Heart right ventricle (tissue), 16 donors: ENCODE measurements at regions not wholly inside any gene's neighbourhood (a gene's known extent, or its start where the extent isn't known, plus 50 kb on each side); places are given as distances from the start of the nearest gene placed in this dataset.

Experiments
- ATAC-seq, 8 donors: fragments of 200-7000 bp; cut with Tn5 transposase; one replicate each; pipeline ENCODE4 v1.9.1; 2020; ENCODE audit warnings: mild to moderate bottlenecking in 8 of 8, moderate library complexity in 8 of 8, moderate number of reproducible peaks in 1 of 8
- DNase-seq, 2 donors: peaks; one replicate each; pipeline ENCODE4 v3.0.0-alpha.2; 2020
- H3K27ac ChIP-seq, 10 donors: fragments of 200-600 bp; sonication (generic) in 2 of 10; one replicate each; pipeline versions ENCODE4 v1.5.0 to v1.8.0; 2020 to 2022; ENCODE audit warnings: mild to moderate bottlenecking in 3 of 10
- H3K27me3 ChIP-seq, 7 donors: fragments of 200-600 bp; one replicate each; pipeline ENCODE4 v1.8.0; 2021 to 2022; ENCODE audit warnings: mild to moderate bottlenecking in 2 of 7
- H3K36me3 ChIP-seq, 9 donors: fragments of 200-600 bp; sonication (generic) in 1 of 9; one replicate each; pipeline versions ENCODE4 v1.5.0 to v1.8.0; 2020 to 2022; ENCODE audit warnings: mild to moderate bottlenecking in 2 of 9
- H3K4me1 ChIP-seq, 9 donors: fragments of 200-600 bp; sonication (generic) in 1 of 9; one replicate each; pipeline versions ENCODE4 v1.5.0 to v1.8.0; 2020 to 2022; ENCODE audit warnings: mild to moderate bottlenecking in 4 of 9
- H3K4me3 ChIP-seq, 10 donors: fragments of 200-600 bp; sonication (generic) in 2 of 10; one replicate each; pipeline versions ENCODE4 v1.5.0 to v1.8.0; 2020 to 2022; ENCODE audit warnings: mild to moderate bottlenecking in 7 of 10, moderate library complexity in 2 of 10
- H3K9me3 ChIP-seq, 11 donors: fragments of 200-600 bp in 10 of 11; sonication (generic) in 2 of 11; one replicate each; pipeline versions ENCODE4 v1.5.0 to v1.8.0; 2013 to 2022; ENCODE audit warnings: mild to moderate bottlenecking in 2 of 11, control low read depth in 1 of 11, moderate library complexity in 1 of 11
- WGBS, 2 donors: extraction: QIAGEN DNeasy Blood & Tissue Kit; methylation state at CpG; one replicate each; pipeline ENCODE4 v1.1.7; 2013; ENCODE audit warnings: inconsistent platforms in 1 of 2; 5-methylcytosine and 5-hydroxymethylcytosine counted together
- intact Hi-C, 10 donors: fragments of 100-400 bp; cut with DNase I; formaldehyde crosslinking; loops; one replicate each; pipeline versions ENCODE4 v1.11.1 to v1.14.2; 2022
- TF ChIP-seq, protein P1 (sequence below), 9 donors: fragments of 200-600 bp; sonication (generic) in 2 of 9; IDR thresholded peaks; one replicate each; pipeline versions ENCODE4 v1.5.0 to v1.8.0; 2021 to 2022; ENCODE audit warnings: antibody characterized with exemption in 9 of 9, mild to moderate bottlenecking in 5 of 9, moderate library complexity in 1 of 9
- donor health status: Arrhythmogenic right ventricular cardiomyopathy.
- donor health status: ischemic (EF 13 %, LVEDD 7.1; RV severe dilation, severe dysfunction).
- donor health status: healthy with polysubstance abuse.
- donor health status: DM: no; HTN: yes; CAD: no.
- donor health status: DM: no; HTN: no; CAD: no.
- donor health status: ischemic (EF 25% LVEDD 6.9; RV normal size, moderate dysfunction).
- donor health status: ischemic (EF 25% LVEDD 5.7; RV mildly dilated, moderate dysfunction).
- donor health status: healthy.
- donor health status: DM: yes; HTN: yes; CAD: no.
- donor health status: Ischemic cardiomyopathy.
- donor health status: ischemic (EF 35%, LVEDD 5.7; RV mildly dilated, moderate dysfunction).
- donor health status: nonischemic (EF 11% LVEDD 7.7; RV severe dilation, severe dysfunction).
- donor health status: DM: yes; HTN: yes; CAD: no.
- donor health status: PGD.
- donor health status: ischemic (EF 29% LVEDD 5.4; RV normal size, mild dysfunction).
- donor health status: nonischemic (EF 23%, LVEDD 6.1; RV moderate dilation, normal function).

GRCh38 chr6:92069781-92070180 lies 1349.6 kb downstream of the EPHA7 start:
- Histone ChIP-seq H3K27me3 (no peaks in the 10 kb centered on the region), H3K4me3 (no peak overlapping the region), H3K4me1 (no peaks in the 10 kb centered on the region), H3K36me3 (no peaks in the 10 kb centered on the region), H3K9me3 (no peaks in the 10 kb centered on the region), H3K27ac (no peak overlapping the region)
- TF ChIP-seq, protein P1, sequence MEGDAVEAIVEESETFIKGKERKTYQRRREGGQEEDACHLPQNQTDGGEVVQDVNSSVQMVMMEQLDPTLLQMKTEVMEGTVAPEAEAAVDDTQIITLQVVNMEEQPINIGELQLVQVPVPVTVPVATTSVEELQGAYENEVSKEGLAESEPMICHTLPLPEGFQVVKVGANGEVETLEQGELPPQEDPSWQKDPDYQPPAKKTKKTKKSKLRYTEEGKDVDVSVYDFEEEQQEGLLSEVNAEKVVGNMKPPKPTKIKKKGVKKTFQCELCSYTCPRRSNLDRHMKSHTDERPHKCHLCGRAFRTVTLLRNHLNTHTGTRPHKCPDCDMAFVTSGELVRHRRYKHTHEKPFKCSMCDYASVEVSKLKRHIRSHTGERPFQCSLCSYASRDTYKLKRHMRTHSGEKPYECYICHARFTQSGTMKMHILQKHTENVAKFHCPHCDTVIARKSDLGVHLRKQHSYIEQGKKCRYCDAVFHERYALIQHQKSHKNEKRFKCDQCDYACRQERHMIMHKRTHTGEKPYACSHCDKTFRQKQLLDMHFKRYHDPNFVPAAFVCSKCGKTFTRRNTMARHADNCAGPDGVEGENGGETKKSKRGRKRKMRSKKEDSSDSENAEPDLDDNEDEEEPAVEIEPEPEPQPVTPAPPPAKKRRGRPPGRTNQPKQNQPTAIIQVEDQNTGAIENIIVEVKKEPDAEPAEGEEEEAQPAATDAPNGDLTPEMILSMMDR (IDR thresholded peaks at IDR 0.05), result no peak
- no peak for DNase-seq
- WGBS, 2 donors, result 55% methylated on average over 3 of the region's 3 CpGs
- ATAC-seq, result no peak
- intact Hi-C loops, result no loop called here

- Histone ChIP-seq H3K4me1 (no peaks in the 10 kb centered on the region), H3K27ac (no peak overlapping the region), H3K9me3 (no peaks in the 10 kb centered on the region), H3K4me3 (no peak overlapping the region), H3K27me3 (no peaks in the 10 kb centered on the region), H3K36me3 (no peaks in the 10 kb centered on the region)
- 63 to 78% methylated on average over 2 of the region's 2 CpGs for WGBS, 2 donors
- no peak for ATAC-seq
- intact Hi-C loops, result no loop called here
- TF ChIP-seq, protein P1 (IDR thresholded peaks at IDR 0.05), result no peak
- DNase-seq, result no peak
These were observed 1366.8 kb downstream of the EPHA7 start for GRCh38 chr6:92052513-92052912.

GRCh38 chr6:92050216-92050615 lies 1369.1 kb downstream of the EPHA7 start:
- H3K27me3 ChIP-seq, result no peaks in the 10 kb centered on the region
- H3K4me1 ChIP-seq, result no peaks in the 10 kb centered on the region
- H3K4me3 ChIP-seq, result no peak overlapping the region
- TF ChIP-seq, protein P1 (IDR thresholded peaks at IDR 0.05), result no peak
- DNase-seq (no peak), ATAC-seq (no peak)
- WGBS, 2 donors, result 29 to 80% methylated on average over 1 of the region's 1 CpG
- H3K27ac ChIP-seq, result no peak overlapping the region
- H3K36me3 ChIP-seq, result no peaks in the 10 kb centered on the region
- no peaks in the 10 kb centered on the region for H3K9me3 ChIP-seq
- intact Hi-C loops, result no loop called here

DNA sequence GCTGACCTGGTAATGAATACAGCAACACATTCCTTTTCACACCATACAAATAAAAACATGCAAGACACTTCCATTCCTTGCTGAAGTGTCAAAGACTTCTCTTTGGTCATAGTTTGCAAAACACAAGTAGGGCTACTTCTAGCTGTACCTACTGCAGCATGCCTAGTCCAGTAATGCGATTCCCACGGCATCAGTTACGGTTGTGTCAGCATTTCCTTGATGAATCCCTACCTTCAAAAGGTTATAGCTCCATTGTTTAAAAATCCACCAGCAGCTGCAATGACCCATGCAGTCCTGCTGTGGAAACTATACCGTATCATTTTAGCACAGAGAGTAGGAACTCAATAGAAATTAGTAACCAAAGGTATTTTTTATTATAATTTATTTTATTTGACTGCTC lies 1371.5 kb downstream of the EPHA7 start:
- no peak overlapping the region for H3K27ac ChIP-seq
- 82 to 83% methylated on average over 4 of the region's 4 CpGs for WGBS, 2 donors
- no peaks in the 10 kb centered on the region for H3K9me3 ChIP-seq
- no peaks in the 10 kb centered on the region for H3K36me3 ChIP-seq
- ATAC-seq (no peak), DNase-seq (no peak)
- no peaks in the 10 kb centered on the region for H3K27me3 ChIP-seq
- TF ChIP-seq, protein P1 (IDR thresholded peaks at IDR 0.05), result no peak
- H3K4me1 ChIP-seq, result no peaks in the 10 kb centered on the region
- intact Hi-C loops, result no loop called here
- no peak overlapping the region for H3K4me3 ChIP-seq
